HCT116 (cell line): ENCODE measurements at regions not wholly inside any gene's neighbourhood (a gene's known extent, or its start where the extent isn't known, plus 50 kb on each side); places are given as distances from the start of the nearest gene placed in this dataset.

ENCODE experiments used
- ATAC-seq: fragments of 200-7000 bp; cut with Tn5 transposase; 2 replicates; pipeline ENCODE4 v1.9.1; 2020; ENCODE audit warnings: mild to moderate bottlenecking, moderate library complexity
- BruUV-seq: library from RNA; stranded (reverse); fragments of 400-500 nt; replicated peaks from 2 replicates; lab custom pipeline; 2021; lab: Mats Ljungman, UMichigan
- CTCF ChIA-PET: fragments of 300-600 bp; sonication (Branson Sonifier 250); formaldehyde crosslinking; loops from one replicate; lab custom pipeline; 2021; ENCODE audit warnings: antibody characterized with exemption; lab: Charles Lee
- POLR2A ChIA-PET: fragments of 300-600, 350-600 bp; sonication (Branson Sonifier 250); formaldehyde crosslinking; loops from one replicate; lab custom pipeline; 2021; ENCODE audit warnings: antibody characterized with exemption; lab: Charles Lee
- RAD21 ChIA-PET, 2 experiments: fragments of 300-600 bp; sonication (Branson Sonifier 250); formaldehyde crosslinking; loops; one replicate each; lab custom pipeline; 2023; ENCODE audit warnings: low total read pairs in 2 of 2; ENCODE audit not compliant: uncharacterized antibody in 2 of 2, unreplicated experiment in 2 of 2, low non-redundant PET in 1 of 2; lab: Charles Lee
- DNase-seq: peaks from one replicate; pipeline ENCODE4 v3.0.0-alpha.2; 2010; ENCODE audit warnings: low read depth, low spot score
- H2AFZ ChIP-seq: fragments of 200-600 bp; shearing (Covaris generic), sonication (generic); 2 replicates; pipeline ENCODE4 v1.6.1; 2017; ENCODE audit warnings: low read depth, mixed run types, mixed read lengths, antibody characterized with exemption, low read length; ENCODE audit not compliant: poor library complexity, severe bottlenecking
- H3K27ac ChIP-seq: 2 replicates; pipeline ENCODE4 v1.5.1; 2012; ENCODE audit warnings: low read depth, low read length
- H3K27me3 ChIP-seq: fragments of 200-600 bp; sonication (generic); 2 replicates; pipeline ENCODE4 v1.6.1; 2016; ENCODE audit warnings: mixed run types, low read length, mixed read lengths; ENCODE audit not compliant: insufficient read depth
- H3K36me3 ChIP-seq, 2 experiments: fragments of 200-500 bp in 1 of 2; fragments of 200-600 bp in 1 of 2; sonication (Bioruptor generic) in 1 of 2; sonication (generic) in 1 of 2; 2 replicates each; pipeline versions ENCODE4 v1.5.1 to v1.6.1; 2014 to 2016; ENCODE audit warnings: low read length in 2 of 2, inconsistent platforms in 1 of 2, mixed read lengths in 1 of 2, mixed run types in 1 of 2; ENCODE audit not compliant: insufficient read depth in 2 of 2, control insufficient read depth in 1 of 2
- H3K4me1 ChIP-seq, 2 experiments: fragments of 200-600 bp in 1 of 2; sonication (generic) in 1 of 2; 2 replicates each; pipeline versions ENCODE4 v1.5.1 to v1.6.1; 2012 to 2017; ENCODE audit warnings: low read length in 2 of 2, inconsistent platforms in 1 of 2, mild to moderate bottlenecking in 1 of 2, mixed read lengths in 1 of 2, mixed run types in 1 of 2, moderate library complexity in 1 of 2; ENCODE audit not compliant: insufficient read depth in 2 of 2, control insufficient read depth in 1 of 2
- H3K4me2 ChIP-seq: fragments of 200-600 bp; sonication (generic); 2 replicates; pipeline ENCODE4 v1.6.1; 2017; ENCODE audit warnings: mixed run types, low read length, mixed read lengths
- H3K4me3 ChIP-seq, 2 experiments: fragments of 200-600 bp in 1 of 2; sonication (generic) in 1 of 2; replicated peaks in 1 of 2; 2 replicates each; pipeline ENCODE4 v1.5.1; 2011 to 2016; ENCODE audit warnings: low read length in 2 of 2, control low read depth in 1 of 2, low read depth in 1 of 2, mild to moderate bottlenecking in 1 of 2, mixed read lengths in 1 of 2, mixed run types in 1 of 2
- H3K79me2 ChIP-seq: fragments of 200-600 bp; sonication (generic); 2 replicates; pipeline ENCODE4 v1.6.1; 2017; ENCODE audit warnings: mild to moderate bottlenecking, mixed run types, low read length, moderate library complexity, mixed read lengths; ENCODE audit not compliant: insufficient read depth
- H3K9ac ChIP-seq: fragments of 200-600 bp; sonication (generic); 2 replicates; pipeline ENCODE4 v1.6.1; 2016; ENCODE audit warnings: low read length, mixed read lengths
- H3K9me2 ChIP-seq: fragments of 200-600 bp; sonication (generic), shearing (Covaris generic); 2 replicates; pipeline ENCODE4 v1.6.1; 2017; ENCODE audit warnings: mixed run types, mild to moderate bottlenecking, moderate library complexity; ENCODE audit not compliant: insufficient read depth
- H3K9me3 ChIP-seq, 2 experiments: fragments of 200-500 bp in 1 of 2; fragments of 200-600 bp in 1 of 2; sonication (Bioruptor generic) in 1 of 2; sonication (generic) in 1 of 2; 2 replicates each; pipeline ENCODE4 v1.6.1; 2014 to 2017; ENCODE audit warnings: low read length in 2 of 2, mixed read lengths in 2 of 2, inconsistent platforms in 1 of 2, low read depth in 1 of 2, mild to moderate bottlenecking in 1 of 2, mixed run types in 1 of 2, moderate library complexity in 1 of 2; ENCODE audit not compliant: control insufficient read depth in 1 of 2, insufficient read depth in 1 of 2
- H4K20me1 ChIP-seq: fragments of 200-600 bp; sonication (generic), shearing (Covaris generic); 2 replicates; pipeline ENCODE4 v1.6.1; 2017; ENCODE audit warnings: mixed run types, mild to moderate bottlenecking, moderate library complexity; ENCODE audit not compliant: insufficient read depth
- ELF1 ChIP-seq: IDR thresholded peaks from 2 replicates; pipeline ENCODE4 v1.6.1; 2012; ENCODE audit warnings: low read depth, borderline replicate concordance
- EZH2phosphoT487 ChIP-seq: fragments of 200-600 bp; IDR thresholded peaks from 2 replicates; pipeline ENCODE4 v1.6.1; 2018; ENCODE audit warnings: antibody characterized with exemption, borderline replicate concordance
- JUND ChIP-seq: IDR thresholded peaks from 2 replicates; pipeline ENCODE4 v1.6.1; 2012
- RAD21 ChIP-seq: IDR thresholded peaks from 2 replicates; pipeline ENCODE4 v1.6.1; 2012; ENCODE audit warnings: low read depth, mild to moderate bottlenecking
- REST ChIP-seq: IDR thresholded peaks from 2 replicates; pipeline ENCODE4 v1.6.1; 2012; ENCODE audit warnings: low read depth
- TCF7L2 ChIP-seq: IDR thresholded peaks from 2 replicates; pipeline ENCODE4 v1.7.0; 2011; ENCODE audit warnings: borderline replicate concordance, inconsistent platforms; ENCODE audit not compliant: insufficient read depth, insufficient read length; ENCODE audit errors: extremely low read depth
- ZBTB33 ChIP-seq: IDR thresholded peaks from 2 replicates; pipeline ENCODE4 v1.6.1; 2011; ENCODE audit warnings: mild to moderate bottlenecking, low read length, moderate library complexity; ENCODE audit not compliant: insufficient replicate concordance; ENCODE audit errors: extremely low read depth
- intact Hi-C: fragments of 100-400 bp; cut with micrococcal nuclease; formaldehyde crosslinking; loops from 2 replicates; pipeline ENCODE4 v1.10.0; 2022
- TF ChIP-seq, protein P1 (sequence below): IDR thresholded peaks from 2 replicates; pipeline ENCODE4 v1.6.1; 2012

DNA sequence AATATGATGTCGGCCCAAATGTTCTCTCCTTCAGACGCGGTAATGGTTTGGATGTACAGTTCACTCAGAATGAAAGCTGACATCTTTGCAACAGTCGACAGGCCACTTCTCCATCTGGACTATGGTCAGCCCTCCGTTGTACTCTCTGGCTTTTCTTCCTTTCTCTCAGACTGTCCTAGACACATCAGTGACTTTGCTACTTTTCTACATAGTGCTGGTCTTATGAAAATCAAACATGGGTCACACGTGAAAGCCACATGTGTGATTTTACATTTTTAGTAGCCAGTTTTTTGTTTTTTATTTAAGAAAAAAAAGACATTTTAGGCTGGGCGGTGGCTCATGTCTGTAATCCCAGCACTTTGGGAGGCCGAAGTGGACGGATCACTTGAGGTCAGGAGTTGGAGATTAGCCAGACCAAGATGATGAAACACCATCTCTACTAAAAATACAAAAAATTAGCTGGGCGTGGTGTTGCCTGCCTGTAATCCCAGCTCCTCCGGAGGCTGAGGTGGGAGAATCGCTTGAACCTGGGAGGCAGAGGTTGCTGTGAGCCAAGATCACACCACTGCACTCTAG, 644.1 kb downstream of the KCNJ2 start:
- no peaks in the 10 kb centered on the region for H3K4me1 ChIP-seq
- no peak overlapping the region for H3K9ac ChIP-seq
- no TSS peak for BruUV-seq
- no peak overlapping the region for H3K27ac ChIP-seq
- no peak overlapping the region for H3K4me2 ChIP-seq
- TF ChIP-seq TCF7L2 (no peak), ZBTB33 (no peak), ELF1 (no peak), EZH2phosphoT487 (no peak), JUND (no peak)
- TF ChIP-seq, protein P1, sequence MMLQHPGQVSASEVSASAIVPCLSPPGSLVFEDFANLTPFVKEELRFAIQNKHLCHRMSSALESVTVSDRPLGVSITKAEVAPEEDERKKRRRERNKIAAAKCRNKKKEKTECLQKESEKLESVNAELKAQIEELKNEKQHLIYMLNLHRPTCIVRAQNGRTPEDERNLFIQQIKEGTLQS: no peak
- POLR2A ChIA-PET: no interaction called here
- RAD21 ChIA-PET: no interaction called here
- H3K36me3 ChIP-seq: no peaks in the 10 kb centered on the region
- ATAC-seq: no peak
- no peaks in the 10 kb centered on the region for H3K79me2 ChIP-seq
- CTCF ChIA-PET: no interaction called here
- DNase-seq: no peak
- H2AFZ ChIP-seq: no peak overlapping the region
- no peaks in the 10 kb centered on the region for H4K20me1 ChIP-seq
- H3K9me3 ChIP-seq: no peaks in the 10 kb centered on the region
- no peaks in the 10 kb centered on the region for H3K9me2 ChIP-seq
- no peaks in the 10 kb centered on the region for H3K27me3 ChIP-seq
- intact Hi-C loops: no loop called here
- no peak overlapping the region for H3K4me3 ChIP-seq

DNA sequence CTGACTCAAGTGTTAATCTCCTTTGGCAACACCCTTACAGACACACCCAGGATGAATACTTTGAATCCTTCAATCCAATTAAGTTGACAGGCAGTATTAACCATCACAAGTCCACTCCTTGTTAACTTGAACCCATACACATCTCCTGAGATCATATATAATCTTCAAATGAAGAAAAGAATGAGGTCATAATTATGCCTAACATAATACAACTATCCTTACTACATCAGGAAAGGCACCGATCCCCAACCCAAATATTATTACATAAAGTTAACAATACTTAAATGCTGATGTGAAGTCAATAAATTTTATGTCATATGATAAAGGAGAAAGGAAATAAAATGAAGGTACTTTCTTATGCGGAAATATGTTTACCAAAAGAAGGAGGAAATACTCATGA, 649.9 kb downstream of the KCNJ2 start:
- Histone ChIP-seq H4K20me1 (no peaks in the 10 kb centered on the region), H3K79me2 (no peaks in the 10 kb centered on the region), H3K4me2 (no peak overlapping the region), H2AFZ (no peak overlapping the region), H3K4me1 (no peaks in the 10 kb centered on the region), H3K27ac (no peak overlapping the region), H3K9me2 (no peaks in the 10 kb centered on the region), H3K27me3 (no peaks in the 10 kb centered on the region), H3K36me3 (no peaks in the 10 kb centered on the region), H3K9ac (no peak overlapping the region), H3K9me3 (no peaks in the 10 kb centered on the region), H3K4me3 (no peak overlapping the region)
- BruUV-seq: no TSS peak
- ChIA-PET RAD21 (no interaction called here), POLR2A (no interaction called here), CTCF (no interaction called here)
- TF ChIP-seq TCF7L2 (no peak), RAD21 (no peak), ELF1 (no peak), REST (no peak)
- TF ChIP-seq, protein P1: no peak
- intact Hi-C loops: no loop called here
- no peak for ATAC-seq
- no peak for DNase-seq
